ENCODE measurements at regions not wholly inside any gene's neighbourhood (a gene's known extent, or its start where the extent isn't known, plus 50 kb on each side); places are given as distances from the start of the nearest gene placed in this dataset.

GRCh38 chr2:185208261-185208660 lies 530.3 kb upstream of the FSIP2 start:
- H3K9me3 Mint-ChIP-seq, result peaks cover 0 to 2% of the 10 kb centered on the region in 2 experiments; a peak in 1 of 5 replicates
- peak; percentile 66 for DNase-seq
- WGBS (ENCODE audit: extremely low coverage, insufficient read length, low lambda C conversion rate), result no CpG with 5 or more reads among the region's 1 CpG
- H3K36me3 Mint-ChIP-seq (ENCODE audit: insufficient read depth in 1 of 3, low read depth in 3 of 3), result no peaks in the 10 kb centered on the region
- Histone ChIP-seq H3K23ac (ENCODE audit: insufficient read length, low read depth, low read length) (no peak overlapping the region), H2BK12ac (ENCODE audit: insufficient read length, low read depth, low read length) (no peak overlapping the region), H2AFZ (ENCODE audit: low read length) (no peak overlapping the region), H3K27ac (ENCODE audit: insufficient read length, low read depth, low read length) (no peak overlapping the region), H3K79me2 (ENCODE audit: insufficient read depth, low read length) (no peaks in the 10 kb centered on the region), H2BK5ac (ENCODE audit: insufficient read length, low read length) (no peak overlapping the region), H3K56ac (ENCODE audit: insufficient read length, low read depth, low read length) (no peak overlapping the region), H2BK120ac (ENCODE audit: low read depth, low read length, poor library complexity, severe bottlenecking) (no peak overlapping the region), H3K9me3 (ENCODE audit: control insufficient read depth, low read depth, low read length) (no peaks in the 10 kb centered on the region), H3K4ac (ENCODE audit: low read depth, low read length) (no peak overlapping the region), H2BK15ac (ENCODE audit: low read depth, low read length) (no peak overlapping the region), H3K27me3 (ENCODE audit: insufficient read depth, low read length) (no peaks in the 10 kb centered on the region), H4K20me1 (ENCODE audit: control insufficient read depth, insufficient read depth, insufficient read length) (no peaks in the 10 kb centered on the region), H4K8ac (replicated peaks; ENCODE audit: insufficient read length, low read depth, low read length) (no peak overlapping the region), H4K5ac (ENCODE audit: insufficient read length, low read depth, low read length) (no peak overlapping the region), H4K91ac (ENCODE audit: insufficient read length, low read depth, low read length) (no peak overlapping the region), H3T11ph (ENCODE audit: low read length) (no peak overlapping the region), H3K14ac (ENCODE audit: insufficient read depth, low read length) (no peak overlapping the region), H3K18ac (ENCODE audit: insufficient read length, low read depth, low read length) (no peak overlapping the region), H3K4me1 (ENCODE audit: insufficient read depth, low read length) (no peaks in the 10 kb centered on the region), H3K4me2 (ENCODE audit: insufficient read depth, insufficient read length, low read length) (no peak overlapping the region), H3K79me1 (ENCODE audit: insufficient read depth, low read depth, low read length, poor library complexity, severe bottlenecking) (no peaks in the 10 kb centered on the region), H2AK5ac (ENCODE audit: insufficient read length, low read length) (no peak overlapping the region), H3K9ac (ENCODE audit: extremely low read depth, insufficient read length, low read length) (no peak overlapping the region), H3K23me2 (ENCODE audit: insufficient read length, low read depth, low read length, poor library complexity, severe bottlenecking) (no peaks in the 10 kb centered on the region), H2BK20ac (ENCODE audit: low read depth, low read length, poor library complexity, severe bottlenecking) (no peak overlapping the region)
- no peaks in the 10 kb centered on the region for H3K27me3 Mint-ChIP-seq (ENCODE audit: low read depth)
- H3K27ac Mint-ChIP-seq, result no peak overlapping the region
- peak; percentile 84 for TF ChIP-seq CTCF (conservative IDR thresholded peaks at IDR 0.05)
- no peaks in the 10 kb centered on the region for H3K4me1 Mint-ChIP-seq
- H3K4me3 Mint-ChIP-seq, result no peak overlapping the region

Data from H9 (cell line).